ENCODE measurements at regions not wholly inside any gene's neighbourhood (a gene's known extent, or its start where the extent isn't known, plus 50 kb on each side); places are given as distances from the start of the nearest gene placed in this dataset.

- H3K36me3 ChIP-seq (replicated peaks in 1 of 2; ENCODE audit: control insufficient read depth in 1 of 2, insufficient read depth in 2 of 2, low read length in 2 of 2), result no peaks in the 10 kb centered on the region
- TF ChIP-seq MIER2 (CRISPR knock-in tag; IDR thresholded peaks at IDR 0.05) (no peak), ZNF747 (CRISPR knock-in tag; IDR thresholded peaks at IDR 0.05; ENCODE audit: borderline replicate concordance) (no peak), ZNF367 (CRISPR knock-in tag; IDR thresholded peaks at IDR 0.05; ENCODE audit: borderline replicate concordance) (no peak), HDAC2 (CRISPR knock-in tag; IDR thresholded peaks at IDR 0.05) (no peak), NR3C1 (CRISPR knock-in tag; IDR thresholded peaks at IDR 0.05) (no peak), NFE2L2 (IDR thresholded peaks at IDR 0.05; ENCODE audit: low read length) (no peak), TFAP4 (IDR thresholded peaks at IDR 0.05; ENCODE audit: borderline replicate concordance, low read depth) (no peak), NR0B2 (CRISPR knock-in tag; IDR thresholded peaks at IDR 0.05) (no peak), KLF9 (CRISPR knock-in tag; IDR thresholded peaks at IDR 0.05; ENCODE audit: low read depth) (no peak), FOSL2 (CRISPR knock-in tag; IDR thresholded peaks at IDR 0.05) (no peak), ZBTB7B (CRISPR knock-in tag; IDR thresholded peaks at IDR 0.05) (no peak), ZNF350 (CRISPR knock-in tag; IDR thresholded peaks at IDR 0.05; ENCODE audit: borderline replicate concordance, low read depth) (no peak), PPARG (CRISPR knock-in tag; conservative IDR thresholded peaks at IDR 0.05) (no peak), ZNF678 (CRISPR knock-in tag; IDR thresholded peaks at IDR 0.05) (no peak), DMAP1 (CRISPR knock-in tag; IDR thresholded peaks at IDR 0.05) (no peak), DPF2 (CRISPR knock-in tag; IDR thresholded peaks at IDR 0.05; ENCODE audit: borderline replicate concordance, low read depth) (no peak)
- H4K20me1 ChIP-seq (ENCODE audit: insufficient read depth, low read length), result no peaks in the 10 kb centered on the region
- no peak overlapping the region for H2AFZ ChIP-seq (ENCODE audit: low read length)
- ATAC-seq (peak; percentile 36; the same call in 2 of the 3 replicates), FAIRE-seq (no peak), DNase-seq (ENCODE audit: low spot score) (no peak)
- ChIA-PET POLR2A (no interaction called here), CTCF (ENCODE audit: low intra/inter-chr PET ratio, low total read pairs) (no interaction called here)
- no peaks in the 10 kb centered on the region for H3K9me3 ChIP-seq (ENCODE audit: low read length)
- H3K79me2 ChIP-seq (ENCODE audit: insufficient read depth, low read length), result no peaks in the 10 kb centered on the region
- H3K27ac ChIP-seq (ENCODE audit: extremely low read length, insufficient read depth, low read length), result no peak overlapping the region
- no peak overlapping the region for H3K4me3 ChIP-seq (replicated peaks in 1 of 3; ENCODE audit: insufficient read depth in 1 of 3, low read depth in 2 of 3, low read length in 3 of 3)
- no peak overlapping the region for H3K4me2 ChIP-seq (ENCODE audit: low read depth, low read length)
- WGBS (ENCODE audit: low lambda C conversion rate), result 13% methylated on average over 6 of the region's 13 CpGs
- no peak overlapping the region for H3K9ac ChIP-seq (ENCODE audit: insufficient read depth, low read depth, low read length)
- no peaks in the 10 kb centered on the region for H3K4me1 ChIP-seq (ENCODE audit: insufficient read depth, low read length)
- BruUV-seq (replicated peaks), result no TSS peak
- in situ Hi-C loops (cut with HindIII; ENCODE audit: extremely low pct_ligation_motif_present, low pct_unique_long_range_greater_than_20kb) (no loop called here), intact Hi-C loops (cut with micrococcal nuclease; ENCODE audit: unreplicated experiment) (no loop called here)
- H3K27me3 ChIP-seq (ENCODE audit: control insufficient read depth in 1 of 2, insufficient read depth in 2 of 2, low read length in 2 of 2), result peaks cover 3 to 42% of the 10 kb centered on the region in 2 experiments; a peak in 4 of 5 replicates
These were observed 172.4 kb upstream of the PDE10A start for GRCh38 chr6:165835410-165835851.
